ENCODE measurements at regions not wholly inside any gene's neighbourhood (a gene's known extent, or its start where the extent isn't known, plus 50 kb on each side); places are given as distances from the start of the nearest gene placed in this dataset. TPM values are rescaled to one million over a fixed set of nuclear protein-coding genes. Genes with fewer than 3 reads are reported as not detected.

- 24 to 33% methylated on average over 4 of the region's 4 CpGs for WGBS, 2 donors
- TF ChIP-seq EP300 (IDR thresholded peaks at IDR 0.05) (peak; percentile 35 to 52), CTCF (IDR thresholded peaks at IDR 0.05) (no peak)
- peak overlapping the region in 3 of 4 donors; percentile 0 to 62 (median 58) for H3K27ac ChIP-seq
Measured at GRCh38 chr3:67706934-67707333, 52.5 kb upstream of the SUCLG2 start.

GRCh38 chr3:67704322-67704721, 49.9 kb upstream of the SUCLG2 start:
- H3K4me3 ChIP-seq = no peak overlapping the region
- WGBS, 2 donors = 83 to 87% methylated on average over 4 of the region's 4 CpGs
- no peak overlapping the region for H3K27ac ChIP-seq
- no peaks in the 10 kb centered on the region for H3K4me1 ChIP-seq
- no peak for TF ChIP-seq POLR2A (IDR thresholded peaks at IDR 0.05)
- no peak for TF ChIP-seq EP300 (IDR thresholded peaks at IDR 0.05)
- TF ChIP-seq CTCF (IDR thresholded peaks at IDR 0.05) = no peak
- no peaks in the 10 kb centered on the region for H3K27me3 ChIP-seq
- no peaks in the 10 kb centered on the region for H3K36me3 ChIP-seq
- DNase-seq (ENCODE audit: low spot score in 2 of 2) = no peak
- no peaks in the 10 kb centered on the region for H3K9me3 ChIP-seq

More at GRCh38 chr3:67706934-67707333, 52.5 kb upstream of the SUCLG2 start:
- DNase-seq (ENCODE audit: low spot score in 2 of 2) = no peak
- no peaks in the 10 kb centered on the region for H3K27me3 ChIP-seq
- no peaks in the 10 kb centered on the region for H3K9me3 ChIP-seq
- no peaks in the 10 kb centered on the region for H3K4me1 ChIP-seq
- no peaks in the 10 kb centered on the region for H3K36me3 ChIP-seq
- H3K4me3 ChIP-seq = no peak overlapping the region

Small RNAs in the stretch of these regions (small RNA-seq; reads per million reads assigned to genes)
- gene AC107626.1 = not detected

All from tibial nerve (tissue), 4 donors.